ENCODE measurements at regions not wholly inside any gene's neighbourhood (a gene's known extent, or its start where the extent isn't known, plus 50 kb on each side); places are given as distances from the start of the nearest gene placed in this dataset.

- Histone ChIP-seq H3K9me3 (ENCODE audit: control insufficient read depth in 2 of 2, insufficient read depth in 1 of 2, low read depth in 1 of 2, low read length in 1 of 2) (peaks cover 0 to 2% of the 10 kb centered on the region in 2 donors), H3K27ac (ENCODE audit: low read depth in 2 of 2, low read length in 1 of 2) (no peak overlapping the region), H3K4me1 (ENCODE audit: control insufficient read depth in 2 of 2, insufficient read depth in 2 of 2, low read length in 1 of 2) (no peaks in the 10 kb centered on the region), H3K27me3 (ENCODE audit: control insufficient read depth in 1 of 2, insufficient read depth in 2 of 2, low read length in 2 of 2) (no peaks in the 10 kb centered on the region), H3K4me3 (ENCODE audit: low read depth in 1 of 2, low read length in 2 of 2) (no peak overlapping the region), H3K36me3 (ENCODE audit: control insufficient read depth in 2 of 2, insufficient read depth in 2 of 2, low read length in 1 of 2) (no peaks in the 10 kb centered on the region)
- WGBS, 2 donors = 74% methylated on average over 4 of the region's 4 CpGs
These were observed 70.9 kb upstream of the CELF2 start for GRCh38 chr10:10946801-10947200.

GRCh38 chr10:10951675-10952074, 66.0 kb upstream of the CELF2 start:
- Histone ChIP-seq H3K36me3 (ENCODE audit: control insufficient read depth in 2 of 2, insufficient read depth in 2 of 2, low read length in 1 of 2) (no peaks in the 10 kb centered on the region), H3K9me3 (ENCODE audit: control insufficient read depth in 2 of 2, insufficient read depth in 1 of 2, low read depth in 1 of 2, low read length in 1 of 2) (no peaks in the 10 kb centered on the region), H3K27me3 (ENCODE audit: control insufficient read depth in 1 of 2, insufficient read depth in 2 of 2, low read length in 2 of 2) (no peaks in the 10 kb centered on the region), H3K4me3 (ENCODE audit: low read depth in 1 of 2, low read length in 2 of 2) (no peak overlapping the region), H3K27ac (ENCODE audit: low read depth in 2 of 2, low read length in 1 of 2) (no peak overlapping the region), H3K4me1 (ENCODE audit: control insufficient read depth in 2 of 2, insufficient read depth in 2 of 2, low read length in 1 of 2) (no peaks in the 10 kb centered on the region)
- WGBS, 2 donors = 96% methylated on average over 7 of the region's 7 CpGs

- WGBS, 2 donors = 80 to 81% methylated on average over 3 of the region's 3 CpGs
- Histone ChIP-seq H3K27ac (ENCODE audit: low read depth in 2 of 2, low read length in 1 of 2) (no peak overlapping the region), H3K36me3 (ENCODE audit: control insufficient read depth in 2 of 2, insufficient read depth in 2 of 2, low read length in 1 of 2) (no peaks in the 10 kb centered on the region), H3K27me3 (ENCODE audit: control insufficient read depth in 1 of 2, insufficient read depth in 2 of 2, low read length in 2 of 2) (no peaks in the 10 kb centered on the region), H3K4me1 (ENCODE audit: control insufficient read depth in 2 of 2, insufficient read depth in 2 of 2, low read length in 1 of 2) (no peaks in the 10 kb centered on the region), H3K4me3 (ENCODE audit: low read depth in 1 of 2, low read length in 2 of 2) (no peak overlapping the region), H3K9me3 (ENCODE audit: control insufficient read depth in 2 of 2, insufficient read depth in 1 of 2, low read depth in 1 of 2, low read length in 1 of 2) (no peaks in the 10 kb centered on the region)
These were observed 64.9 kb upstream of the CELF2 start for GRCh38 chr10:10952800-10953199.

- Histone ChIP-seq H3K4me1 (ENCODE audit: control insufficient read depth in 2 of 2, insufficient read depth in 2 of 2, low read length in 1 of 2) (no peaks in the 10 kb centered on the region), H3K4me3 (ENCODE audit: low read depth in 1 of 2, low read length in 2 of 2) (no peak overlapping the region), H3K27me3 (ENCODE audit: control insufficient read depth in 1 of 2, insufficient read depth in 2 of 2, low read length in 2 of 2) (no peaks in the 10 kb centered on the region), H3K27ac (ENCODE audit: low read depth in 2 of 2, low read length in 1 of 2) (no peak overlapping the region), H3K36me3 (ENCODE audit: control insufficient read depth in 2 of 2, insufficient read depth in 2 of 2, low read length in 1 of 2) (no peaks in the 10 kb centered on the region), H3K9me3 (ENCODE audit: control insufficient read depth in 2 of 2, insufficient read depth in 1 of 2, low read depth in 1 of 2, low read length in 1 of 2) (no peaks in the 10 kb centered on the region)
- 89 to 92% methylated on average over 11 of the region's 11 CpGs for WGBS, 2 donors
These were observed 60.8 kb upstream of the CELF2 start for GRCh38 chr10:10956681-10957542.

GRCh38 chr10:10958041-10958440, 59.6 kb upstream of the CELF2 start:
- no peaks in the 10 kb centered on the region for H3K4me1 ChIP-seq (ENCODE audit: control insufficient read depth in 2 of 2, insufficient read depth in 2 of 2, low read length in 1 of 2)
- no peak overlapping the region for H3K27ac ChIP-seq (ENCODE audit: low read depth in 2 of 2, low read length in 1 of 2)
- WGBS, 2 donors = 73 to 79% methylated on average over 3 of the region's 3 CpGs
- H3K4me3 ChIP-seq (ENCODE audit: low read depth in 1 of 2, low read length in 2 of 2) = no peak overlapping the region
- no peaks in the 10 kb centered on the region for H3K9me3 ChIP-seq (ENCODE audit: control insufficient read depth in 2 of 2, insufficient read depth in 1 of 2, low read depth in 1 of 2, low read length in 1 of 2)
- H3K27me3 ChIP-seq (ENCODE audit: control insufficient read depth in 1 of 2, insufficient read depth in 2 of 2, low read length in 2 of 2) = no peaks in the 10 kb centered on the region
- H3K36me3 ChIP-seq (ENCODE audit: control insufficient read depth in 2 of 2, insufficient read depth in 2 of 2, low read length in 1 of 2) = no peaks in the 10 kb centered on the region

- no peak overlapping the region for H3K27ac ChIP-seq (ENCODE audit: low read depth in 2 of 2, low read length in 1 of 2)
- no peaks in the 10 kb centered on the region for H3K27me3 ChIP-seq (ENCODE audit: control insufficient read depth in 1 of 2, insufficient read depth in 2 of 2, low read length in 2 of 2)
- H3K4me1 ChIP-seq (ENCODE audit: control insufficient read depth in 2 of 2, insufficient read depth in 2 of 2, low read length in 1 of 2) = no peaks in the 10 kb centered on the region
- 65 to 70% methylated on average over 3 of the region's 3 CpGs for WGBS, 2 donors
- H3K4me3 ChIP-seq (ENCODE audit: low read depth in 1 of 2, low read length in 2 of 2) = no peak overlapping the region
- H3K36me3 ChIP-seq (ENCODE audit: control insufficient read depth in 2 of 2, insufficient read depth in 2 of 2, low read length in 1 of 2) = no peaks in the 10 kb centered on the region
- no peaks in the 10 kb centered on the region for H3K9me3 ChIP-seq (ENCODE audit: control insufficient read depth in 2 of 2, insufficient read depth in 1 of 2, low read depth in 1 of 2, low read length in 1 of 2)
These were observed 58.0 kb upstream of the CELF2 start for GRCh38 chr10:10959666-10960065.

GRCh38 chr10:10960534-10960933, 57.1 kb upstream of the CELF2 start:
- WGBS, 2 donors = 80 to 84% methylated on average over 6 of the region's 6 CpGs
- H3K36me3 ChIP-seq (ENCODE audit: control insufficient read depth in 2 of 2, insufficient read depth in 2 of 2, low read length in 1 of 2) = no peaks in the 10 kb centered on the region
- H3K27me3 ChIP-seq (ENCODE audit: control insufficient read depth in 1 of 2, insufficient read depth in 2 of 2, low read length in 2 of 2) = no peaks in the 10 kb centered on the region
- no peak overlapping the region for H3K4me3 ChIP-seq (ENCODE audit: low read depth in 1 of 2, low read length in 2 of 2)
- no peak overlapping the region for H3K27ac ChIP-seq (ENCODE audit: low read depth in 2 of 2, low read length in 1 of 2)
- H3K4me1 ChIP-seq (ENCODE audit: control insufficient read depth in 2 of 2, insufficient read depth in 2 of 2, low read length in 1 of 2) = no peaks in the 10 kb centered on the region
- no peaks in the 10 kb centered on the region for H3K9me3 ChIP-seq (ENCODE audit: control insufficient read depth in 2 of 2, insufficient read depth in 1 of 2, low read depth in 1 of 2, low read length in 1 of 2)

- H3K36me3 ChIP-seq (ENCODE audit: control insufficient read depth in 2 of 2, insufficient read depth in 2 of 2, low read length in 1 of 2) = no peaks in the 10 kb centered on the region
- H3K27me3 ChIP-seq (ENCODE audit: control insufficient read depth in 1 of 2, insufficient read depth in 2 of 2, low read length in 2 of 2) = no peaks in the 10 kb centered on the region
- no peaks in the 10 kb centered on the region for H3K9me3 ChIP-seq (ENCODE audit: control insufficient read depth in 2 of 2, insufficient read depth in 1 of 2, low read depth in 1 of 2, low read length in 1 of 2)
- H3K4me3 ChIP-seq (ENCODE audit: low read depth in 1 of 2, low read length in 2 of 2) = no peak overlapping the region
- WGBS, 2 donors = 82 to 91% methylated on average over 1 of the region's 1 CpG
- no peak overlapping the region for H3K27ac ChIP-seq (ENCODE audit: low read depth in 2 of 2, low read length in 1 of 2)
- H3K4me1 ChIP-seq (ENCODE audit: control insufficient read depth in 2 of 2, insufficient read depth in 2 of 2, low read length in 1 of 2) = no peaks in the 10 kb centered on the region
These were observed 56.6 kb upstream of the CELF2 start for GRCh38 chr10:10961072-10961471.

- no peaks in the 10 kb centered on the region for H3K36me3 ChIP-seq (ENCODE audit: control insufficient read depth in 2 of 2, insufficient read depth in 2 of 2, low read length in 1 of 2)
- H3K27me3 ChIP-seq (ENCODE audit: control insufficient read depth in 1 of 2, insufficient read depth in 2 of 2, low read length in 2 of 2) = no peaks in the 10 kb centered on the region
- H3K9me3 ChIP-seq (ENCODE audit: control insufficient read depth in 2 of 2, insufficient read depth in 1 of 2, low read depth in 1 of 2, low read length in 1 of 2) = no peaks in the 10 kb centered on the region
- no peak overlapping the region for H3K27ac ChIP-seq (ENCODE audit: low read depth in 2 of 2, low read length in 1 of 2)
- WGBS, 2 donors = 84 to 87% methylated on average over 10 of the region's 10 CpGs
- no peak overlapping the region for H3K4me3 ChIP-seq (ENCODE audit: low read depth in 1 of 2, low read length in 2 of 2)
- no peaks in the 10 kb centered on the region for H3K4me1 ChIP-seq (ENCODE audit: control insufficient read depth in 2 of 2, insufficient read depth in 2 of 2, low read length in 1 of 2)
These were observed 50.6 kb upstream of the CELF2 start for GRCh38 chr10:10967029-10967428.

GRCh38 chr10:10967581-10968256, 50.0 kb upstream of the CELF2 start:
- Histone ChIP-seq H3K27ac (ENCODE audit: low read depth in 2 of 2, low read length in 1 of 2) (no peak overlapping the region), H3K27me3 (ENCODE audit: control insufficient read depth in 1 of 2, insufficient read depth in 2 of 2, low read length in 2 of 2) (no peaks in the 10 kb centered on the region), H3K4me3 (ENCODE audit: low read depth in 1 of 2, low read length in 2 of 2) (no peak overlapping the region), H3K9me3 (ENCODE audit: control insufficient read depth in 2 of 2, insufficient read depth in 1 of 2, low read depth in 1 of 2, low read length in 1 of 2) (no peaks in the 10 kb centered on the region), H3K36me3 (ENCODE audit: control insufficient read depth in 2 of 2, insufficient read depth in 2 of 2, low read length in 1 of 2) (no peaks in the 10 kb centered on the region), H3K4me1 (ENCODE audit: control insufficient read depth in 2 of 2, insufficient read depth in 2 of 2, low read length in 1 of 2) (no peaks in the 10 kb centered on the region)
- 78 to 79% methylated on average over 8 of the region's 8 CpGs for WGBS, 2 donors

All from esophagus (tissue), 2 donors.